HepG2 (cell line): ENCODE measurements at regions not wholly inside any gene's neighbourhood (a gene's known extent, or its start where the extent isn't known, plus 50 kb on each side); places are given as distances from the start of the nearest gene placed in this dataset.

Experiments used
- FOXM1 ChIP-seq: sonication (generic); formaldehyde crosslinking; IDR thresholded peaks from 2 replicates; pipeline ENCODE4 v1.5.0; 2020; ENCODE audit warnings: missing genetic modification reagents
- MAFK ChIP-seq, 2 experiments: IDR thresholded peaks in 1 of 2; conservative IDR thresholded peaks in 1 of 2; 2 replicates each; pipeline ENCODE4 v1.6.1; 2011; ENCODE audit warnings: improper control_type of control experiment in 2 of 2, low read length in 2 of 2
- NBN ChIP-seq: fragments of 450-650 bp; conservative IDR thresholded peaks from 2 replicates; pipeline ENCODE4 v1.6.1; 2017
- NCOA2 ChIP-seq: sonication (generic); formaldehyde crosslinking; IDR thresholded peaks from 2 replicates; pipeline ENCODE4 v1.8.0; 2022; ENCODE audit warnings: inconsistent platforms
- RNF2 ChIP-seq: fragments of 450-650 bp; conservative IDR thresholded peaks from 2 replicates; pipeline ENCODE4 v1.6.1; 2016; ENCODE audit warnings: low read depth
- TEAD2 ChIP-seq: sonication (generic); formaldehyde crosslinking; IDR thresholded peaks from 2 replicates; pipeline ENCODE4 v1.9.0; 2021; ENCODE audit warnings: missing genetic modification reagents
- ZNF30 ChIP-seq: sonication (generic); formaldehyde crosslinking; IDR thresholded peaks from 2 replicates; pipeline ENCODE4 v1.5.0; 2020; ENCODE audit warnings: mild to moderate bottlenecking, missing genetic modification reagents
- TF ChIP-seq, protein P1 (sequence below): sonication (generic); formaldehyde crosslinking; IDR thresholded peaks from 2 replicates; pipeline ENCODE4 v1.4.0; 2020; ENCODE audit warnings: missing genetic modification reagents
- TF ChIP-seq, protein P2 (sequence below): sonication (generic); formaldehyde crosslinking; IDR thresholded peaks from 2 replicates; pipeline ENCODE4 v1.4.0; 2020; ENCODE audit warnings: missing genetic modification reagents

GRCh38 chr7:118794419-118794818 lies 569.9 kb downstream of the ANKRD7 start:
- TF ChIP-seq, protein P1, sequence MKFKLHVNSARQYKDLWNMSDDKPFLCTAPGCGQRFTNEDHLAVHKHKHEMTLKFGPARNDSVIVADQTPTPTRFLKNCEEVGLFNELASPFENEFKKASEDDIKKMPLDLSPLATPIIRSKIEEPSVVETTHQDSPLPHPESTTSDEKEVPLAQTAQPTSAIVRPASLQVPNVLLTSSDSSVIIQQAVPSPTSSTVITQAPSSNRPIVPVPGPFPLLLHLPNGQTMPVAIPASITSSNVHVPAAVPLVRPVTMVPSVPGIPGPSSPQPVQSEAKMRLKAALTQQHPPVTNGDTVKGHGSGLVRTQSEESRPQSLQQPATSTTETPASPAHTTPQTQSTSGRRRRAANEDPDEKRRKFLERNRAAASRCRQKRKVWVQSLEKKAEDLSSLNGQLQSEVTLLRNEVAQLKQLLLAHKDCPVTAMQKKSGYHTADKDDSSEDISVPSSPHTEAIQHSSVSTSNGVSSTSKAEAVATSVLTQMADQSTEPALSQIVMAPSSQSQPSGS (CRISPR knock-in tag): no peak
- TF ChIP-seq TEAD2 (CRISPR knock-in tag): no peak
- TF ChIP-seq, protein P2, sequence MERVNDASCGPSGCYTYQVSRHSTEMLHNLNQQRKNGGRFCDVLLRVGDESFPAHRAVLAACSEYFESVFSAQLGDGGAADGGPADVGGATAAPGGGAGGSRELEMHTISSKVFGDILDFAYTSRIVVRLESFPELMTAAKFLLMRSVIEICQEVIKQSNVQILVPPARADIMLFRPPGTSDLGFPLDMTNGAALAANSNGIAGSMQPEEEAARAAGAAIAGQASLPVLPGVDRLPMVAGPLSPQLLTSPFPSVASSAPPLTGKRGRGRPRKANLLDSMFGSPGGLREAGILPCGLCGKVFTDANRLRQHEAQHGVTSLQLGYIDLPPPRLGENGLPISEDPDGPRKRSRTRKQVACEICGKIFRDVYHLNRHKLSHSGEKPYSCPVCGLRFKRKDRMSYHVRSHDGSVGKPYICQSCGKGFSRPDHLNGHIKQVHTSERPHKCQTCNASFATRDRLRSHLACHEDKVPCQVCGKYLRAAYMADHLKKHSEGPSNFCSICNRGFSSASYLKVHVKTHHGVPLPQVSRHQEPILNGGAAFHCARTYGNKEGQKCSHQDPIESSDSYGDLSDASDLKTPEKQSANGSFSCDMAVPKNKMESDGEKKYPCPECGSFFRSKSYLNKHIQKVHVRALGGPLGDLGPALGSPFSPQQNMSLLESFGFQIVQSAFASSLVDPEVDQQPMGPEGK (CRISPR knock-in tag): no peak
- no peak for TF ChIP-seq ZNF30 (CRISPR knock-in tag)
- TF ChIP-seq FOXM1: no peak
- no peak for TF ChIP-seq NBN
- TF ChIP-seq NCOA2 (CRISPR knock-in tag): no peak
- no peak for TF ChIP-seq MAFK (conservative IDR thresholded peaks at IDR 0.05 in 1 of 2, IDR thresholded peaks at IDR 0.05 in 1 of 2; ENCODE audit: low read length in 2 of 2)
- TF ChIP-seq RNF2: no peak
